Upper lobe of left lung (tissue), 4 donors: ENCODE measurements at regions not wholly inside any gene's neighbourhood (a gene's known extent, or its start where the extent isn't known, plus 50 kb on each side); places are given as distances from the start of the nearest gene placed in this dataset.
"Not testable (repeated sequence)": the region's sequence is repeated elsewhere in the genome, so short reads cannot be mapped to it uniquely, and the experiment has no call there.

ENCODE experiments used
- CTCF ChIP-seq, 6 experiments: fragments of 450-650 bp in 4 of 6; fragments of 200-600 bp in 2 of 6; sonication (generic) in 2 of 6; IDR thresholded peaks; one replicate each; pipeline ENCODE4 v1.5.1; 2016 to 2019; ENCODE audit warnings: antibody characterized with exemption in 6 of 6
- EP300 ChIP-seq, 4 donors: sonication (generic); formaldehyde crosslinking; IDR thresholded peaks; one replicate each; pipeline ENCODE4 v1.5.1; 2017; ENCODE audit warnings: antibody characterized with exemption in 4 of 4, control low read depth in 2 of 4
- POLR2A ChIP-seq, 4 donors: fragments of 450-650 bp; IDR thresholded peaks; one replicate each; pipeline ENCODE4 v1.5.1; 2016 to 2017; ENCODE audit warnings: antibody characterized with exemption in 4 of 4, mild to moderate bottlenecking in 2 of 4
- POLR2AphosphoS5 ChIP-seq, 2 donors: sonication (generic); formaldehyde crosslinking; IDR thresholded peaks; one replicate each; pipeline ENCODE4 v1.5.1; 2017; ENCODE audit warnings: antibody characterized with exemption in 2 of 2

DNA sequence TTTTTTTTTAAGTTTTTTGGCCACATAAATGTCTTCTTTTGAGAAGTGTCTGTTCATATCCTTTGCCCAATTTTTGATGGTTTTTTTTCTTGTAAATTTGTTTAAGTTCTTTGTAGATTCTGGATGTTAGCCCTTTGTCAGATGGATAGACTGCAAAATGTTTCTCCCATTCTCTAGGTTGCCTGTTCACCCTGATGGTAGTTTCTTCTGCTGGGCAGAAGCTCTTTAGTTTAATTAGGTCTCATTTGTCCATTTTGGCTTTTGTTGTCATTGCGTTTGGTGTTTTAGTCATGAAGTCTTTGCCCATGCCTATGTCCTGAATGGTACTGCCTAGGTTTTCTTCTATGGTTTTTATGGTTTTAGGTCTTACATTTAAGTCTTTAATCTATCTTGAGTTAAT, 320.9 kb upstream of the SETBP1 start:
- TF ChIP-seq POLR2A, CTCF, POLR2AphosphoS5, EP300 (IDR thresholded peaks at IDR 0.05): not testable (repeated sequence)
